NCI-H226 (cell line): ENCODE measurements at regions not wholly inside any gene's neighbourhood (a gene's known extent, or its start where the extent isn't known, plus 50 kb on each side); places are given as distances from the start of the nearest gene placed in this dataset.
"Not testable (repeated sequence)": the region's sequence is repeated elsewhere in the genome, so short reads cannot be mapped to it uniquely, and the experiment has no call there.

Experiments
- DNase-seq: peaks from one replicate; pipeline ENCODE4 v3.0.0-alpha.2; 2015

- no peak for DNase-seq
These were observed 229.8 kb downstream of the VAPA start for GRCh38 chr18:10143596-10143995.

GRCh38 chr18:10145546-10145945 is 231.7 kb downstream of the VAPA start:
- no peak for DNase-seq

DNA sequence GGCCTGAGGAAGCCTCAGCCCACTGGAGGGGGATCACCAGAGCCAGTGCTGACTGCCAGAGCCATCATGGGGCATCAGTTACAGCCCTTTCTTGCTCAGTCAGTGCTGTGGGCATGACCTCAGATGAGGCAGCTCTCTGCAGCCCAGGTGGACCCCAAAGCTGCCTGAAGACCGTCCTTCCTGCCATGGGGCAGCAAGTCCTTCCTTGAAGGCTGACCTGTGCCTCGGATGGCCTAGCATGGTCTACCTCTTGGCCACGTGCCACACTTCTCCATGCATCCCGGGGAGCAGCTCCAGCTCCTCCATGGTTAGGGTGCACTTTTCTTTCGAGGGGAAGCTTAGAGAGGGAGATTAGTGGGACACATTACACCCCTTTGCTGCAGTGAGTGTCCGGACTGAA is 233.4 kb downstream of the VAPA start:
- no peak for DNase-seq

DNA sequence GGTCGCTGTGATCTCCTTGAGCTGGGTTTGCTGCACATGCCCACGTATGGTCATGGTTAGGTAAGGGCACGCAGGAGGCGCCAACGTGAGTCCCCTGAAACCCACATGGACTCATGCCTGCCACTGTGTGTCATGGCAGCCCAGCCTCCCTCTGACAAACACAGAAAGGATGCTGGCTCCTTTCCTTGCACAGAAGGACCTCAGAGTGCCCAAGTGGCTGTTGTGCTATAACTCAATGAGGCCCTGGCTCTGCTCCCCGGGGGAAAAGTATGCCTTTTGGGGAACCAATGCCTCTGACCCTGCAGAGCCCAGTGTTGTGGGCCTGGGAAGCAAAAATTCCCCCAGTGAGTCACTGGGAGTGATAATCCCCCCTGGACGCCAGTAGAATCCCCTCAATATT is 233.9 kb downstream of the VAPA start:
- DNase-seq = no peak

DNA sequence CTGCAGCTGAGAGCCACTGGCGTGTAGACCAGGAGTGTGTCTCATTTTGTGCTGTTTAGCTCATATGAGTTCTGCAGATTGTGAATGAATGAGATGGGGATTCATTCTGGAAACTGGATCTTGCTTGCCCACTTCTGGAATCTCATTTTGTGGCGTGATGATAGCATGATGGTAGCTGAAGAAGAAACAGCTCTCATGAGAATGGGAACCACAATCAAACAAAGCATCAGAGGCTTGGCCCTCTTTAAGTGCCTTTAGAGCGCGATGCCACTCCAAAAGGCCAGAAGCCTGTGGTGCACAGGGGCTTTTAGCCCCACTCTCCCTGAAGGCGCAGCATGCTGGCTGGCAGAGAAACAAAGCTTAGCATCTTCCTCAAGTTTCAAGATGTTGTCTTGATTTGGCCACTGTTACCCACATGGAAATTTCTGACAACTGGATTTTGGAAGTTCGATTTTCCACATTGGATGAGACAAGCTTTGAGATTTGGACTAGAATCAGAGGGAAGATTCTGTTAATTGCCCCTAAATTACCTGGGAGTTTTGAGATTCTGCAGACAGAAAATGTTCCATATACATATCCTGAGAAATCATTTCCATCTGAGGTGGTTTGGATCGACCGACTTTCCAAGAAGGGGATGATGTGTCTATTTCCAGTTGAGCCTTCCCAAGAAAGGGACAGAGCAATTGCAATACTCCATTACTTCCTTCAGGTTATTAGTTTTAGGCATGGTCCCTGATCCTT is 234.5 kb downstream of the VAPA start:
- no peak for DNase-seq

DNA sequence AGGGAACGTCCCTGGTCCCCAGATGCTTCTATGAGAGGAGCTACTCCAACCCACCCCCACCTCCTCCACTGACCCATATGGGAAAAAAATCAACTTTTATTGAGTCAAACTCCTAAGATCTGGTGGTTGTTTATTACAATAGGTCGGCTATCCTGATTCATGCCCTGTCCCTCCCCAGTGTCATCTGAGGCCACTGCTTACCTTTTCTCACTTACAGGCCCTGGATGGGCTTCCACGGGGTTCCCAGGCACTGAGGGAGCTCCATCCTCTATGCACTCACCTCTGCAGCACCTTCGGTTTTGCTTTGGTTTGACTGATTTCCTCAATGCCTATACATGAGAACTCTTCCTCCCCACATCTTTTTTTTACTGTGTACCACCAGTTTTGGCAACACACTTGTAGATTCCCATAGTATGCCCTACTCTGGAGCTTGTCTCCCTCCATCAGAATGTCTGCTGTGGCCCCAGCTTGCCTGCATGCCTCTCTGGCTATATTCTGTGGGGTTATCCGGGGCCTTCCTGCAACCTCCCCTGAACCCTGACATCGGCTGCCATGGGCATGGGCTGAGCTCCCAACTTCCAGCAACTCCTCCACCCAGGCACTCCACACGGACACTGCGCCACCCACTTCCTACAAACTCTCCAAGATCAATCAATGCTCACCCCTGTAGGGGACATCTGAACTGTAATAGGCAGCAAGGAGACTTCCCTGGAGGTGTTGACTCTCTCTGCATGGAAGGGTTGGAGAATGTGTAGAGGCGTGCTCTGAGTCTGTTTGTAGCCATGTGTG is 236.1 kb downstream of the VAPA start:
- no peak for DNase-seq

DNA sequence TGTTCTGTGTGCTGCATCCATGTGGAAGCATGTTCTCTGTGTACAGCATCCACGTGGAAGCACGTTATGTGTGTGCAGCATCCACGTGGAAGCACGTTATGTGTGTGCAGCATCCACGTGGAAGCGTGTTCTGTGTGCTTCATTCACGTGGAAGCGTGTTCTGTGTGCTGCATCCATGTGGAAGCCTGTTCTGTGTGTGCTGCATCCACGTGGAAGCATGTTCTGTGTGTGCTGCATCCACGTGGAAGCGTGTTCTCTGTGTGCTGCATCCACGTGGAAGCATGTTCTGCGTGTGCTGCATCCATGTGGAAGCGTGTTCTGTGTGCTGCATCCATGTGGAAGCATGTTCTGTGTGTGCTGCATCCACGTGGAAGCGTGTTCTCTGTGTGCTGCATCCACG is 236.8 kb downstream of the VAPA start:
- not testable (repeated sequence) for DNase-seq

- no peak for DNase-seq
These were observed 238.7 kb downstream of the VAPA start for GRCh38 chr18:10152475-10152874.

GRCh38 chr18:10153924-10154752 is 240.3 kb downstream of the VAPA start:
- no peak for DNase-seq

DNA sequence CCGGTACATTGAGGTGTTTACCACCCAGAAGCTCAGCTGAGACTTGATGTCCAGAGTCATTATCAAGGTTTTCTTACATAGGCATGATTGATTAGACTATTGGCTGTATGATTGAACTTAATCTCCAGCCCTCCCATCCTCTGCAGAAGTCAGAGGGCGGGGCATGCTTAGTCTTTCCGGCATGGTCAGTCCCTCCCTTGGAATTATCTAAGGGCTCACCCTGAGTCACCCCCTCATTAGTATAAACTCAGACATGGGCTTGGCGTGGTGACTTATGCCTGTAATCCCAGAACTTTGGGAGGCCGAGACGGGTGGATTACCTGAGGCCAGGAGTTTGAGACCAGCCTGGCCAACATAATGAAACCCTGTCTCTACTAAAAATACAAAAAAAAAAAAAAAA is 243.9 kb downstream of the VAPA start:
- no peak for DNase-seq

DNA sequence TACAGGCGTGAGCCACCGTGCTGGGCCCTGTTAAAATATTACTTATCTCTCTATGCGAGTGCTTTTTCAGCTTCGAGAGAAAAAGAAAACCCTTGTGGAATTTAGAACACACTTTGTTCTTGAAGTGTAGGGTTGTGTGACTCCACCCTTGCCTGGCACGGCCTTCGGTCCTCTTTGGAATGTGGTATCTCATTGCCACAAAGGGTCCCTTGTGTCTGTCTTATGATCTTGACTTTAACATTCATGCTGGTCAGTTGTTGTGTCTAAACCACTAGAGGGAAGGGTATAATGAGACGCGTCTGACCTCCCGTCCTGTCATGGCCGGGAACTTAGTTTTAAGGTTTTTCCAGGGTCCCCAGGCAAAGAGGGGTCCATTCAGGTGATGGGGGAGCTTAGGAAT is 246.4 kb downstream of the VAPA start:
- DNase-seq = no peak

DNA sequence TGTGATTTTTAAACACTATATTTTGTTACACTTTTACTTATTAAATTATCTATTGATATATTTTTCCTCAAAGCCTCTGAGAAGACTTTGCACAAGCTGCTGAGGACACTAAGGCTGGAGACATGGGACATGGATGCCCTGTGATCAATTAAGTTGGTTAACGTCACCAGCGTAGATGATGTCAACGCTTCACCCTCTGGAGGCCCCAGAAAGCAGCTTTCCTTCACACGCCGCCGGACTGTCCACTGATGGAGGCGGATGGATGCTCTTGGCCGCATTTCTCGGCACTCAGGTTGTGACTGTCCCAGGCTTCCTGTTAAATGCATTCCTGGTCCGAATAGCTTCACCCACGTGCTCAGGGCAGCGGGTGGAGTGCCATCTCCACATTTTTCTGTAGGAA is 247.5 kb downstream of the VAPA start:
- no peak for DNase-seq

- no peak for DNase-seq
These were observed 248.5 kb downstream of the VAPA start for GRCh38 chr18:10162340-10162739.

GRCh38 chr18:10164271-10165071 is 250.7 kb downstream of the VAPA start:
- no peak for DNase-seq

DNA sequence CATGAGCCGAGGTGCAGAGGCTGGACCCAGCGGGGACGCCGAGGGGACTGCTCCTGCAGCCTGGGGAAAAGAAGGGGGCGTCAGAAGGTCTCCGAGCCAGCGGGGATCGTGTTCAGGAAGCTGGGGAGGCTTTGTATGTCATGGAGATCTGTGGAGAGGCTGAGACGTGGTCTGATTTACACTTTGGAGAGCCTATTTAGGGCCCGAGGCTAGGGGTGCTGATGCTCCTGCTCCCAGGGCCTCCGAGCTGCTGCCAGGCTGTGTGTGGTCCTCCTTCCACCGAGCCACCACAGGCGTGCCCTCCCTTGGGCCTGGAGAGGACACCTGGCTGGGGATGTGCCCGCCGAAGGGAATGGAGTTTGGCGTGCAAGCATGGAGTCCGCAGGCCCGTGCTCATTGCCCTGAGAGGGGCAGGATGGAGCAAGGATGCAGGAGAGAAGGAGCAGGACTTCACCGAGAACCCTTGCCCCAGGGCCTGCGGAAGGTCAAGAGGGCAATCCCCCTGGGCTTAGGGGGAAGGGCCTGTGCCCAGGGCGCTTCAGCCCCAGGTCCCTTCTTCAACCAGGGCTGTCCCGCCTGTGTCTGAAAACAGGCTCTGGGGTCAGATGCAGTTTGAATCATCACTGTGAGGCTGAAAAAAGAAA is 252.5 kb downstream of the VAPA start:
- DNase-seq = no peak

- DNase-seq = no peak
These were observed 253.9 kb downstream of the VAPA start for GRCh38 chr18:10167759-10168158.

DNA sequence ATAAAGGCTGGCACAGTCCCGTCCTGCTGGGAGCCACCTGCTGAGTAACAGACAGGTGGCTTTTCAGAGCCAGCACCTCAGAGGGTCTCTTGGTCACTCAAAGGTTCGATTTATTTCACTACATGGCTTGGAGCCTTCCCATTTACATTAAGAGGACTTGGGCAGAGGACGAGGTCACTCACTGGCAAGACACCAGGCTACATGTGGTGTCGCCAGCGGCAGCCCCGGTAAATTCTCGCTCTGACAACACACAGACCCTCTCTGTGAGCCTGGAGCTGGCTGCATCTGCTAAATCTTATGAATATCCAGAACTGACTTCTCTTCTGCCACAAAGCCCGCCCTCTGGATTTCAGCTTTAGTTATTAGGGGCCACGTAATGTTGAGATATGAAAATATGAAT is 254.7 kb downstream of the VAPA start:
- DNase-seq = no peak

GRCh38 chr18:10169064-10169562 is 255.3 kb downstream of the VAPA start:
- DNase-seq = no peak

DNA sequence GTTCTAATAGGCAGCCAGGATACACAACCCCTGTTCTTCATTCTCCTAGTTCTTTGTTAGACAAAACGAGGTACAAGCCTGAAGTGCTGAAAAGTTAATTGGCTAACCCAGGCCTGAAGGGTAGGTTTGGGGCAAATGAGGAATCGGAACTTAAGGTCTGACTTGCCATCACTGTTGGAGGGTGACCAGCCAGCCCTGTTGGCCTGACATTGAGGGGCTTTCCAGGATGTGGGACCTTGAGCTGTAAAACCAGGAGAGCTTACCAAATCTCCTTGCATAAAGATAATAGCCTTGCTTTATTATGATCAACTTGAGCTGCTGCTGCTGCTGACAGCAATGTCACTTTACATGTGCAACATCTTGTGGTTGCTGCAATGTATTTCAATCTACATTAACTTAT is 256.0 kb downstream of the VAPA start:
- no peak for DNase-seq

- DNase-seq = no peak
These were observed 256.6 kb downstream of the VAPA start for GRCh38 chr18:10170375-10170774.

DNA sequence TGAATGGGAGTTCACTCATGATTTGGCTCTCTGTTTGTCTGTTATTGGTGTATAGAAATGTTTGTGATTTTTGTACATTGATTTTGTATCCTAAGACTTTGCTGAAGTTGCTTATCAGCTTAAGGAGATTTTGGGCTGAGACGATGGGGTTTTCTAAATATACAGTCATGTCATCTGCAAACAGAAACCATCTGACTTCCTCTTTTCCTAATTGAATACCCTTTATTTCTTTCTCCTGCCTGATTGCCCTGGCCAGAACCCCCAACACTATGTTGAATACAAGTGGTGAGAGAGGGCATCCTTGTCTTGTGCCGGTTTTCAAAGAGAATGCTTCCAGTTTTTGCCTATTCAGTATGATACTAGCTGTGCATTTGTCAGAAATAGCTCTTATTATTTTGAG is 261.5 kb downstream of the VAPA start:
- not testable (repeated sequence) for DNase-seq

- not testable (repeated sequence) for DNase-seq
These were observed 265.5 kb downstream of the VAPA start for GRCh38 chr18:10179326-10179725.
